VCaP (cell line): ENCODE measurements at regions not wholly inside any gene's neighbourhood (a gene's known extent, or its start where the extent isn't known, plus 50 kb on each side); places are given as distances from the start of the nearest gene placed in this dataset.
"Not testable (repeated sequence)": the region's sequence is repeated elsewhere in the genome, so short reads cannot be mapped to it uniquely, and the experiment has no call there.

Experiments
- H3K27ac ChIP-seq: fragments of 450-650 bp; 2 replicates; pipeline ENCODE4 v1.5.1; 2017
- TF ChIP-seq, protein P1 (sequence below): fragments of 450-650 bp; conservative IDR thresholded peaks from 2 replicates; pipeline ENCODE4 v1.5.1; 2017; ENCODE audit warnings: mild to moderate bottlenecking, moderate library complexity

DNA sequence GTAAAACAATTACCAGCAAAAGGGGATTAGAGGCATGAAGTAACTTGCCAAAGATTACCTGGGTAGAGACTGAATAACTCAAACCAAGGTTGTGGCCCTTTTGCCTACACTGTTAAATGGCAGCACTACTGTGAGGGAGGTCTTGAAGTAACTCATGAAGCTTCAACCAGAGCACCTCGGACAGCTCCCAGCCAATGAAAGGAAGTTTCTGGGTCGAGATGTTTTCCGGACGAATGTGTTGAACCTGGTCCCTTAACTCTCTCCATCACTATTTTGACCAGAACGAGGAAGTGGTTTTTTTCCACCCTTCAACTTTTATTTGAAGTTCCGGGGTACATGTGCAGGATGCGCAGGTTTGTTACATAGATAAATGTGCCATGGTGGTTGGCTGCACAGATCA lies 133.6 kb upstream of the PRKCQ start:
- TF ChIP-seq, protein P1, sequence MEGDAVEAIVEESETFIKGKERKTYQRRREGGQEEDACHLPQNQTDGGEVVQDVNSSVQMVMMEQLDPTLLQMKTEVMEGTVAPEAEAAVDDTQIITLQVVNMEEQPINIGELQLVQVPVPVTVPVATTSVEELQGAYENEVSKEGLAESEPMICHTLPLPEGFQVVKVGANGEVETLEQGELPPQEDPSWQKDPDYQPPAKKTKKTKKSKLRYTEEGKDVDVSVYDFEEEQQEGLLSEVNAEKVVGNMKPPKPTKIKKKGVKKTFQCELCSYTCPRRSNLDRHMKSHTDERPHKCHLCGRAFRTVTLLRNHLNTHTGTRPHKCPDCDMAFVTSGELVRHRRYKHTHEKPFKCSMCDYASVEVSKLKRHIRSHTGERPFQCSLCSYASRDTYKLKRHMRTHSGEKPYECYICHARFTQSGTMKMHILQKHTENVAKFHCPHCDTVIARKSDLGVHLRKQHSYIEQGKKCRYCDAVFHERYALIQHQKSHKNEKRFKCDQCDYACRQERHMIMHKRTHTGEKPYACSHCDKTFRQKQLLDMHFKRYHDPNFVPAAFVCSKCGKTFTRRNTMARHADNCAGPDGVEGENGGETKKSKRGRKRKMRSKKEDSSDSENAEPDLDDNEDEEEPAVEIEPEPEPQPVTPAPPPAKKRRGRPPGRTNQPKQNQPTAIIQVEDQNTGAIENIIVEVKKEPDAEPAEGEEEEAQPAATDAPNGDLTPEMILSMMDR = no peak
- H3K27ac ChIP-seq = no peak overlapping the region

DNA sequence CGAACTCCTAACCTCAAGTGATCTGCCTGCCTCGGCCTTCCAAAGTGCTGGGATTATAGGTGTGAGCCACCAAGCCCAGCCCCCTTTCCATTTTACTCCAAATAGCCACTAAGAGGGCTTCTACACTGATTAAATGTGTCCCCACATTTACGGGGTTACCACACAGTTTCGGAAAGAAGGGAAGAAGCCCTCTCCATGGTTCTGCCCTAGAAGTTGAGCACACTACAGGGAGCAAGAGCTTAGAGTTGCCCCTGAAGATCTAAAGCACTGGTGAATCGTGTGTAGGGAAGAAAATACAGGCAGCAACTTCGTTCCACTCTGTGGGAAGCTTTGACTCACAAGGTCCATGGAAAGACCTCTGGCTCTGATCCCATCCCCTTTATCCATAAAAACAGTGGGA lies 133.0 kb upstream of the PRKCQ start:
- TF ChIP-seq, protein P1 = no peak
- H3K27ac ChIP-seq = no peak overlapping the region

DNA sequence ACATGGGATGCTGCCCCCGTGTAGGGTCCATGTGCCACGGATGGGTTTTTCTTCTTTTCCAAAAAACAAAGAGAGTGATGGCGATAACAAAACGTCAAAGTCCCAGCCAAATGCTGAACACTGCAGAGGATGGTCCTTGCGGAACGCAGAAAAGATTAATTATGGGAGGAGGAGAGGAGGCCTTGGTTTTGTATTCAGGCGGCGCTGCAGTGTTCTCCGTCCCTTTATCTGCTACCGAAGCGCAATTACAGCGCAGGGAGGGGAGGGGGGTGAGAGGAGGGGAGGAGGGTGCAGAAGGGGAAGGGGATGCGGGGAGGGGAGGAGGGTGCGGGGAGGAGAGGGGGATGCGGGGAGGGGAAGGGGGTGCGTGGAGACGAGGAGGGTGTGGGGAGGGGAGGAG lies 131.8 kb upstream of the PRKCQ start:
- TF ChIP-seq, protein P1 = no peak
- no peak overlapping the region for H3K27ac ChIP-seq

DNA sequence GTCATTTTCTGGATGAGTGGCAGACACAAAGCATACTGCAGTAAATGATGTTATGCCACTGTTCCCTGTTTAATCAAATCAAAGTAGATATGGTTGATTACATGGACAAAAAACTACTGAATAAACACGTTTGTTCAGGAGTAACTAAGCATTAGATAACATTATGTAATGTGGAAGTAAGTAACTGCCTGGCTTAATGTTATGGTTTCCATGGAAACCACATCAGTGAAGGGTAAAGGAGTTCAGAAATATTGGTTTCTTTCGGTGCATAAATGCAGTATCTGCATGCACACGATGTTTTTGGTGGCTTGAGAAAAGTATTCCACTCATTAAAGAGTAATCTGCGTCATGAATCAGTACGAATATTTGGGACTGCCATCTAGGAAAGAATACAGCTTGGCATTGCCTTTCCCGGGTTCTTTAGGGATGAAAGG lies 131.3 kb upstream of the PRKCQ start:
- TF ChIP-seq, protein P1 = no peak
- H3K27ac ChIP-seq = no peak overlapping the region

DNA sequence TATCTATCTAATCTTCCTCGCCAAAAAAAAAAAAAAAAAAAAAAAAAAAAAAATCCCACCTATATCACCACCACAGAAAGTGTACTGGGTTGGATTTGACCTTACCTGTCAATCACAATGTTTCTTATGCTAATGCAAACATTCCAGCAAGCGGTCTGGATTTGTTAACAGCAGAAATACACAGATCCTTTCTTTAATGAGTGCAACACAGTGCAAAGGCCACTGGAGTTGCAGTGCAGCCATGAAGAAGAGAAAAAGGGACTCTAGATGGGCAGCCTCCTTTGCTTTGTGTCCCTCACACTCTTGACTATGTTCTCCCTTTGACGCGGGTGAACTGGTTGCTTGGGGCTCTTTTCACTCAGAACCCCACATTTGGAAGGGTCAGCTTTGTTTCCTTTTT lies 127.3 kb upstream of the PRKCQ start:
- TF ChIP-seq, protein P1 = no peak
- no peak overlapping the region for H3K27ac ChIP-seq

DNA sequence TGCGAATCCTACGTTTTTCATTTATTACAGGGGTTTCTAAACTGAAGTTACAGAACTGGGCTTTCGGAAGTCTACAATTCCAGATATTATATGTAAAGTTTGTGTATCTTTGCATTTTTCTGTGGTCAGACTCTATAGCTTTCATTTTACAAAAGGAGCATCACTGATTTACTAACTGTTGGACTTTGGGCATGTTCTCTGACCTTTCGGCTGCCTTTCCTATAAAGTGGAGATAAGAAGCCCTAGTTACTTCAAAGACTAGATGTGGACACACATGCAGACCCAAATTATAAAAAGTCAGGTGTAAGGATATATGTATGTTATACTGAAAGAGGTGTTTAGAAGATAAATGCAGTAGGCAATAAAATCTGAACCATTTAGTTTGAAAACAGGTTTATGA lies 126.6 kb upstream of the PRKCQ start:
- TF ChIP-seq, protein P1 = no peak

DNA sequence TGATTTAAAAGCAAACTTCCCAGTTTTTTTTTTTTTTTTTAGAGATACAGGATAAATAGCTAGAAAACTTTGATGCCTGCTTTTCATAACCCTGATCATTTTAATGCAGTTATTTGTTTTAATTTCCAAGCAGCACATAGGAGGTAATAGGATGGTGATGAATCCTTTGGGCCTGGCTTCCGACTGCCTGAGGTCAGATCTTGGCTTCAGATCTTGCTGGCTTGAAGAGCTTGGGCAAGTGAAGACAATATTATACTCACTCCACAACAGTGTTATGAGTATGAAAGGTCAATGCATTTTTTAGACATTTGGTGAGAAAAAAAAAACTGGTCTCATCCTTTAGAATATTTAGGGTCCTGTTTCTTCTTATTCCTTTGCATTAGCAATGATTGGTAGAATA lies 124.8 kb upstream of the PRKCQ start:
- H3K27ac ChIP-seq = no peak overlapping the region
- TF ChIP-seq, protein P1 = no peak

More for the DNA sequence above, 126.6 kb upstream of the PRKCQ start:
- no peak overlapping the region for H3K27ac ChIP-seq

DNA sequence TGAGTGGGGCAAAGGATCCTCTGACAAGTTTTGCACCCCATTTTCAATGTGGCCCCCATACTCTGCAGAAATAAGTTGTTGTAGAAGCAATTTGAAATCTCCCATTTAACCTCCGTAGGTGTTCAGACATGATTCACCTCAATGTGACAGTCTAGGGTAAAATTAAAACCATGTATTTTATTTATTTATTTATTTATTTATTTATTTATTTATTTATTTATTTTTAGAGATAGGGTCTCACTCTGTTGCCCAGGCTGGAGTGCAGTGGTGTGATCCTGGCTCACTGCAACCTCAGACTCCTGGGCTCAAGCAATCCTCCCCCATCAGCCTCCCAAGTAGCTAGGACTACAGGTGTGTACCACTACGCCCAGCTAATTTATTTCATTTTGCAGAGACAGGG lies 122.8 kb upstream of the PRKCQ start:
- H3K27ac ChIP-seq = not testable (repeated sequence)
